H54 (cell line): ENCODE measurements at regions not wholly inside any gene's neighbourhood (a gene's known extent, or its start where the extent isn't known, plus 50 kb on each side); places are given as distances from the start of the nearest gene placed in this dataset.
"Not testable (repeated sequence)": the region's sequence is repeated elsewhere in the genome, so short reads cannot be mapped to it uniquely, and the experiment has no call there.

Experiments
- DNase-seq: peaks from one replicate; pipeline ENCODE4 v3.0.0; 2011; ENCODE audit warnings: low spot score, mixed read lengths; ENCODE audit not compliant: insufficient read length
- FAIRE-seq: peaks from 3 replicates; lab custom pipeline; 2011; peaks lifted over from hg19 to GRCh38; lab: Jason Lieb, UNC
- POLR2A ChIP-seq: IDR thresholded peaks from 2 replicates; pipeline ENCODE4 v1.6.1; 2011; ENCODE audit warnings: low read depth, mild to moderate bottlenecking, low read length

GRCh38 chr11:41784513-41785335 is 325.3 kb upstream of the LRRC4C start:
- FAIRE-seq (no peak), DNase-seq (no peak)
- TF ChIP-seq POLR2A: no peak

- FAIRE-seq (no peak), DNase-seq (no peak)
- TF ChIP-seq POLR2A: no peak
These were observed 326.6 kb upstream of the LRRC4C start for GRCh38 chr11:41786087-41786486.

- no peak for FAIRE-seq
- TF ChIP-seq POLR2A: no peak
- no peak for DNase-seq
These were observed 328.7 kb upstream of the LRRC4C start for GRCh38 chr11:41788177-41788576.

GRCh38 chr11:41789376-41789775 is 329.9 kb upstream of the LRRC4C start:
- TF ChIP-seq POLR2A: no peak
- DNase-seq (no peak), FAIRE-seq (no peak)

GRCh38 chr11:41795004-41795403 is 335.6 kb upstream of the LRRC4C start:
- TF ChIP-seq POLR2A: no peak
- no peak for FAIRE-seq
- no peak for DNase-seq

GRCh38 chr11:41799754-41800153 is 340.3 kb upstream of the LRRC4C start:
- FAIRE-seq: no peak
- no peak for TF ChIP-seq POLR2A
- no peak for DNase-seq

GRCh38 chr11:41803895-41804294 is 344.4 kb upstream of the LRRC4C start:
- TF ChIP-seq POLR2A: no peak
- FAIRE-seq (no peak), DNase-seq (no peak)

- TF ChIP-seq POLR2A: no peak
- FAIRE-seq (no peak), DNase-seq (no peak)
These were observed 356.9 kb upstream of the LRRC4C start for GRCh38 chr11:41816396-41816795.

GRCh38 chr11:41824287-41824686 is 364.8 kb upstream of the LRRC4C start:
- not testable (repeated sequence) for FAIRE-seq, DNase-seq

GRCh38 chr11:41826085-41826484 is 366.6 kb upstream of the LRRC4C start:
- FAIRE-seq: no peak
- no peak for TF ChIP-seq POLR2A
- DNase-seq: no peak

- no peak for TF ChIP-seq POLR2A
- no peak for DNase-seq
These were observed 377.0 kb upstream of the LRRC4C start for GRCh38 chr11:41836431-41836830.

GRCh38 chr11:41842673-41843072 is 383.2 kb upstream of the LRRC4C start:
- no peak for TF ChIP-seq POLR2A
- DNase-seq: no peak
- FAIRE-seq: no peak

More at GRCh38 chr11:41836431-41836830, 377.0 kb upstream of the LRRC4C start:
- no peak for FAIRE-seq

- DNase-seq (no peak), FAIRE-seq (no peak)
- no peak for TF ChIP-seq POLR2A
These were observed 385.6 kb upstream of the LRRC4C start for GRCh38 chr11:41845066-41845465.

GRCh38 chr11:41848349-41848748 is 388.9 kb upstream of the LRRC4C start:
- DNase-seq (no peak), FAIRE-seq (no peak)
- no peak for TF ChIP-seq POLR2A

GRCh38 chr11:41849250-41849649 is 389.8 kb upstream of the LRRC4C start:
- no peak for DNase-seq
- TF ChIP-seq POLR2A: no peak
- FAIRE-seq: no peak
